Esophagus muscularis mucosa (tissue), 4 donors: ENCODE measurements at regions not wholly inside any gene's neighbourhood (a gene's known extent, or its start where the extent isn't known, plus 50 kb on each side); places are given as distances from the start of the nearest gene placed in this dataset.

Experiments
- DNase-seq: peaks from one replicate; pipeline ENCODE4 v3.0.0-alpha.2; 2017; ENCODE audit errors: extremely low spot score
- H3K27ac ChIP-seq, 4 donors: fragments of 200-600 bp; sonication (generic); replicated peaks in 1 of 4; 1 replicate in 3 of 4; 2 replicates in 1 of 4; pipeline ENCODE4 v1.5.1; 2016 to 2019; ENCODE audit warnings: mild to moderate bottlenecking in 1 of 4
- H3K27me3 ChIP-seq, 4 donors: fragments of 200-600 bp; sonication (generic); one replicate each; pipeline versions ENCODE4 v1.5.1 to v1.6.0; 2016 to 2019
- H3K36me3 ChIP-seq, 4 donors: fragments of 200-600 bp; sonication (generic); one replicate each; pipeline ENCODE4 v1.5.1; 2016 to 2019
- H3K4me1 ChIP-seq, 4 donors: fragments of 200-600 bp; sonication (generic); one replicate each; pipeline ENCODE4 v1.5.1; 2016 to 2019
- H3K4me3 ChIP-seq, 4 donors: fragments of 200-600 bp; sonication (generic); 1 replicate in 2 of 4; 2 replicates in 2 of 4; pipeline ENCODE4 v1.5.1; 2016 to 2019; ENCODE audit warnings: mild to moderate bottlenecking in 4 of 4, moderate library complexity in 1 of 4
- H3K9me3 ChIP-seq, 4 donors: fragments of 200-600 bp; sonication (generic); 1 replicate in 3 of 4; 2 replicates in 1 of 4; pipeline ENCODE4 v1.5.1; 2016 to 2019
- CTCF ChIP-seq, 3 experiments: fragments of 200-600 bp in 2 of 3; fragments of 450-650 bp in 1 of 3; sonication (generic) in 2 of 3; IDR thresholded peaks; one replicate each; pipeline ENCODE4 v1.5.1; 2017 to 2019; ENCODE audit warnings: antibody characterized with exemption in 3 of 3, mild to moderate bottlenecking in 2 of 3, moderate library complexity in 1 of 3
- EP300 ChIP-seq: sonication (generic); formaldehyde crosslinking; IDR thresholded peaks from one replicate; pipeline ENCODE4 v1.6.1; 2017; ENCODE audit warnings: antibody characterized with exemption
- POLR2A ChIP-seq: fragments of 450-650 bp; IDR thresholded peaks from one replicate; pipeline ENCODE4 v1.6.1; 2017; ENCODE audit warnings: antibody characterized with exemption, moderate library complexity, mild to moderate bottlenecking, low read depth
- POLR2AphosphoS5 ChIP-seq, 2 donors: sonication (generic); formaldehyde crosslinking; IDR thresholded peaks; one replicate each; pipeline ENCODE4 v1.6.1; 2017; ENCODE audit warnings: antibody characterized with exemption in 2 of 2
- WGBS: methylation state at CpG from one replicate; pipeline ENCODE4 v1.1.5; 2018; 5-methylcytosine and 5-hydroxymethylcytosine counted together
- intact Hi-C: fragments of 100-400 bp; cut with DNase I; formaldehyde crosslinking; loops from one replicate; pipeline ENCODE4 v1.15.1; 2023

- Histone ChIP-seq H3K27me3 (no peaks in the 10 kb centered on the region), H3K4me3 (no peak overlapping the region), H3K36me3 (no peaks in the 10 kb centered on the region), H3K4me1 (no peaks in the 10 kb centered on the region), H3K9me3 (no peaks in the 10 kb centered on the region), H3K27ac (no peak overlapping the region)
- no peak for TF ChIP-seq EP300
- TF ChIP-seq CTCF (IDR thresholded peaks at IDR 0.05), result no peak
- no peak for TF ChIP-seq POLR2A
- no peak for TF ChIP-seq POLR2AphosphoS5 (IDR thresholded peaks at IDR 0.05)
- intact Hi-C loops, result no loop called here
- DNase-seq, result no peak
- WGBS, result 54% methylated on average over 3 of the region's 3 CpGs
Measured at GRCh38 chr13:81406022-81406421, 1065.1 kb upstream of the SPRY2 start.

- WGBS, result 79% methylated on average over 4 of the region's 4 CpGs
- no peaks in the 10 kb centered on the region for H3K27me3 ChIP-seq
- H3K27ac ChIP-seq, result no peak overlapping the region
- H3K4me3 ChIP-seq, result no peak overlapping the region
- no peaks in the 10 kb centered on the region for H3K36me3 ChIP-seq
- H3K9me3 ChIP-seq, result no peaks in the 10 kb centered on the region
- H3K4me1 ChIP-seq, result no peaks in the 10 kb centered on the region
- intact Hi-C loops, result no loop called here
- no peak for DNase-seq
- TF ChIP-seq POLR2AphosphoS5 (IDR thresholded peaks at IDR 0.05) (no peak), EP300 (no peak), CTCF (IDR thresholded peaks at IDR 0.05) (no peak), POLR2A (no peak)
Measured at GRCh38 chr13:81396192-81396591, 1055.3 kb upstream of the SPRY2 start.

GRCh38 chr13:81395368-81395767 lies 1054.4 kb upstream of the SPRY2 start:
- Histone ChIP-seq H3K4me1 (no peaks in the 10 kb centered on the region), H3K27me3 (no peaks in the 10 kb centered on the region), H3K36me3 (no peaks in the 10 kb centered on the region), H3K9me3 (no peaks in the 10 kb centered on the region), H3K27ac (no peak overlapping the region), H3K4me3 (no peak overlapping the region)
- intact Hi-C loops, result no loop called here
- WGBS, result 56% methylated on average over 4 of the region's 4 CpGs
- TF ChIP-seq EP300 (no peak), CTCF (IDR thresholded peaks at IDR 0.05) (no peak), POLR2AphosphoS5 (IDR thresholded peaks at IDR 0.05) (no peak), POLR2A (no peak)
- no peak for DNase-seq

- Histone ChIP-seq H3K4me1 (no peaks in the 10 kb centered on the region), H3K27me3 (no peaks in the 10 kb centered on the region), H3K9me3 (no peaks in the 10 kb centered on the region), H3K27ac (no peak overlapping the region), H3K4me3 (no peak overlapping the region), H3K36me3 (no peaks in the 10 kb centered on the region)
- intact Hi-C loops, result no loop called here
- no peak for DNase-seq
- TF ChIP-seq POLR2A, result no peak
- WGBS, result 46% methylated on average over 5 of the region's 5 CpGs
Measured at GRCh38 chr13:81394640-81395039, 1053.7 kb upstream of the SPRY2 start.

- TF ChIP-seq POLR2AphosphoS5 (IDR thresholded peaks at IDR 0.05) (no peak), CTCF (IDR thresholded peaks at IDR 0.05) (no peak), EP300 (no peak), POLR2A (no peak)
- intact Hi-C loops, result no loop called here
- no peaks in the 10 kb centered on the region for H3K36me3 ChIP-seq
- H3K4me3 ChIP-seq, result no peak overlapping the region
- H3K4me1 ChIP-seq, result no peaks in the 10 kb centered on the region
- H3K9me3 ChIP-seq, result no peaks in the 10 kb centered on the region
- WGBS, result 43% methylated on average over 1 of the region's 1 CpG
- no peaks in the 10 kb centered on the region for H3K27me3 ChIP-seq
- no peak for DNase-seq
- no peak overlapping the region for H3K27ac ChIP-seq
Measured at GRCh38 chr13:81393721-81394120, 1052.8 kb upstream of the SPRY2 start.
